ENCODE measurements at regions not wholly inside any gene's neighbourhood (a gene's known extent, or its start where the extent isn't known, plus 50 kb on each side); places are given as distances from the start of the nearest gene placed in this dataset.

- no peaks in the 10 kb centered on the region for H3K4me1 ChIP-seq (ENCODE audit: insufficient read depth)
- H3K36me3 ChIP-seq (ENCODE audit: insufficient read depth), result no peaks in the 10 kb centered on the region
- no peak overlapping the region for H3K27ac ChIP-seq (ENCODE audit: low read depth)
- no peak overlapping the region for H3K4me3 ChIP-seq (ENCODE audit: low read depth, low read length)
- 91% methylated on average over 3 of the region's 3 CpGs for WGBS
- no peak for DNase-seq (ENCODE audit: extremely low spot score)
Measured at GRCh38 chr2:176388861-176389260, 119.6 kb downstream of the MTX2 start.

- Histone ChIP-seq H3K4me1 (ENCODE audit: insufficient read depth) (no peaks in the 10 kb centered on the region), H3K4me3 (ENCODE audit: low read depth, low read length) (no peak overlapping the region), H3K36me3 (ENCODE audit: insufficient read depth) (no peaks in the 10 kb centered on the region), H3K27ac (ENCODE audit: low read depth) (no peak overlapping the region)
- 55% methylated on average over 5 of the region's 5 CpGs for WGBS
- DNase-seq (ENCODE audit: extremely low spot score), result no peak
Measured at GRCh38 chr2:176390276-176391147, 121.3 kb downstream of the MTX2 start.

GRCh38 chr2:176391148-176391419, 121.8 kb downstream of the MTX2 start:
- H3K36me3 ChIP-seq (ENCODE audit: insufficient read depth), result no peaks in the 10 kb centered on the region
- H3K4me3 ChIP-seq (ENCODE audit: low read depth, low read length), result no peak overlapping the region
- no peak for DNase-seq (ENCODE audit: extremely low spot score)
- no peak overlapping the region for H3K27ac ChIP-seq (ENCODE audit: low read depth)
- 86% methylated on average over 1 of the region's 1 CpG for WGBS
- no peaks in the 10 kb centered on the region for H3K4me1 ChIP-seq (ENCODE audit: insufficient read depth)

GRCh38 chr2:176392249-176392648, 123.0 kb downstream of the MTX2 start:
- no peak overlapping the region for H3K27ac ChIP-seq (ENCODE audit: low read depth)
- no peaks in the 10 kb centered on the region for H3K36me3 ChIP-seq (ENCODE audit: insufficient read depth)
- no peak overlapping the region for H3K4me3 ChIP-seq (ENCODE audit: low read depth, low read length)
- no peaks in the 10 kb centered on the region for H3K4me1 ChIP-seq (ENCODE audit: insufficient read depth)
- peak; percentile 15 for DNase-seq (ENCODE audit: extremely low spot score)
- 34% methylated on average over 6 of the region's 6 CpGs for WGBS

GRCh38 chr2:176392744-176393414, 123.6 kb downstream of the MTX2 start:
- Histone ChIP-seq H3K4me1 (ENCODE audit: insufficient read depth) (no peaks in the 10 kb centered on the region), H3K27ac (ENCODE audit: low read depth) (no peak overlapping the region), H3K4me3 (ENCODE audit: low read depth, low read length) (no peak overlapping the region), H3K36me3 (ENCODE audit: insufficient read depth) (no peaks in the 10 kb centered on the region)
- no peak for DNase-seq (ENCODE audit: extremely low spot score)
- 63% methylated on average over 3 of the region's 3 CpGs for WGBS

- DNase-seq (ENCODE audit: extremely low spot score), result no peak
- H3K4me3 ChIP-seq (ENCODE audit: low read depth, low read length), result no peak overlapping the region
- WGBS, result 92% methylated on average over 3 of the region's 3 CpGs
- H3K4me1 ChIP-seq (ENCODE audit: insufficient read depth), result no peaks in the 10 kb centered on the region
- no peaks in the 10 kb centered on the region for H3K36me3 ChIP-seq (ENCODE audit: insufficient read depth)
- H3K27ac ChIP-seq (ENCODE audit: low read depth), result no peak overlapping the region
Measured at GRCh38 chr2:176395273-176395854, 126.1 kb downstream of the MTX2 start.

- no peaks in the 10 kb centered on the region for H3K4me1 ChIP-seq (ENCODE audit: insufficient read depth)
- H3K27ac ChIP-seq (ENCODE audit: low read depth), result no peak overlapping the region
- DNase-seq (ENCODE audit: extremely low spot score), result no peak
- H3K4me3 ChIP-seq (ENCODE audit: low read depth, low read length), result no peak overlapping the region
- H3K36me3 ChIP-seq (ENCODE audit: insufficient read depth), result no peaks in the 10 kb centered on the region
- 39% methylated on average over 2 of the region's 2 CpGs for WGBS
Measured at GRCh38 chr2:176398243-176399073, 129.2 kb downstream of the MTX2 start.

- DNase-seq (ENCODE audit: extremely low spot score), result no peak
- no peak overlapping the region for H3K27ac ChIP-seq (ENCODE audit: low read depth)
- no peaks in the 10 kb centered on the region for H3K36me3 ChIP-seq (ENCODE audit: insufficient read depth)
- H3K4me3 ChIP-seq (ENCODE audit: low read depth, low read length), result no peak overlapping the region
- no peaks in the 10 kb centered on the region for H3K4me1 ChIP-seq (ENCODE audit: insufficient read depth)
Measured at GRCh38 chr2:176399074-176399598, 129.9 kb downstream of the MTX2 start.

GRCh38 chr2:176405477-176405876, 136.2 kb downstream of the MTX2 start:
- WGBS, result 86% methylated on average over 4 of the region's 4 CpGs
- Histone ChIP-seq H3K27ac (ENCODE audit: low read depth) (no peak overlapping the region), H3K36me3 (ENCODE audit: insufficient read depth) (no peaks in the 10 kb centered on the region), H3K4me3 (ENCODE audit: low read depth, low read length) (no peak overlapping the region), H3K4me1 (ENCODE audit: insufficient read depth) (no peaks in the 10 kb centered on the region)
- DNase-seq (ENCODE audit: extremely low spot score), result no peak

- Histone ChIP-seq H3K4me3 (ENCODE audit: low read depth, low read length) (no peak overlapping the region), H3K27ac (ENCODE audit: low read depth) (no peak overlapping the region), H3K36me3 (ENCODE audit: insufficient read depth) (no peaks in the 10 kb centered on the region), H3K4me1 (ENCODE audit: insufficient read depth) (no peaks in the 10 kb centered on the region)
- no peak for DNase-seq (ENCODE audit: extremely low spot score)
Measured at GRCh38 chr2:176407706-176408105, 138.5 kb downstream of the MTX2 start.

GRCh38 chr2:176409671-176410070, 140.4 kb downstream of the MTX2 start:
- no peak overlapping the region for H3K4me3 ChIP-seq (ENCODE audit: low read depth, low read length)
- H3K27ac ChIP-seq (ENCODE audit: low read depth), result no peak overlapping the region
- H3K4me1 ChIP-seq (ENCODE audit: insufficient read depth), result no peaks in the 10 kb centered on the region
- no peak for DNase-seq (ENCODE audit: extremely low spot score)
- H3K36me3 ChIP-seq (ENCODE audit: insufficient read depth), result no peaks in the 10 kb centered on the region
- WGBS, result 81% methylated on average over 2 of the region's 2 CpGs

- Histone ChIP-seq H3K4me1 (ENCODE audit: insufficient read depth) (no peaks in the 10 kb centered on the region), H3K36me3 (ENCODE audit: insufficient read depth) (no peaks in the 10 kb centered on the region), H3K27ac (ENCODE audit: low read depth) (no peak overlapping the region), H3K4me3 (ENCODE audit: low read depth, low read length) (no peak overlapping the region)
- DNase-seq (ENCODE audit: extremely low spot score), result no peak
Measured at GRCh38 chr2:176412136-176412535, 142.9 kb downstream of the MTX2 start.

- WGBS, result 81% methylated on average over 4 of the region's 4 CpGs
- H3K36me3 ChIP-seq (ENCODE audit: insufficient read depth), result no peaks in the 10 kb centered on the region
- no peaks in the 10 kb centered on the region for H3K4me1 ChIP-seq (ENCODE audit: insufficient read depth)
- no peak for DNase-seq (ENCODE audit: extremely low spot score)
- H3K4me3 ChIP-seq (ENCODE audit: low read depth, low read length), result no peak overlapping the region
- H3K27ac ChIP-seq (ENCODE audit: low read depth), result no peak overlapping the region
Measured at GRCh38 chr2:176413786-176414185, 144.5 kb downstream of the MTX2 start.

Data from urinary bladder (tissue), 3 donors.